ENCODE measurements at regions not wholly inside any gene's neighbourhood (a gene's known extent, or its start where the extent isn't known, plus 50 kb on each side); places are given as distances from the start of the nearest gene placed in this dataset.

- no peak for DNase-seq (ENCODE audit: low spot score)
- in situ Hi-C loops (cut with MboI; ENCODE audit: low pct_unique_long_range_greater_than_20kb, low sequenced_read_pairs, unreplicated experiment) = loop anchor here (25.0 kb wide), 1 partner anchor 275 kb away; the partner anchor contains the start of gene NTS
- no peak for TF ChIP-seq CTCF (IDR thresholded peaks at IDR 0.05; ENCODE audit: extremely low read depth, insufficient read depth, missing control alignments)
Observed at GRCh38 chr12:85587158-85587557, 249.1 kb downstream of the RASSF9 start.

- TF ChIP-seq CTCF (IDR thresholded peaks at IDR 0.05; ENCODE audit: extremely low read depth, insufficient read depth, missing control alignments) = no peak
- in situ Hi-C loops (cut with MboI; ENCODE audit: low pct_unique_long_range_greater_than_20kb, low sequenced_read_pairs, unreplicated experiment) = loop anchor here (25.0 kb wide), 1 partner anchor 274 kb away; the partner anchor contains the start of gene NTS
Observed at GRCh38 chr12:85588221-85588620, 248.0 kb downstream of the RASSF9 start.

GRCh38 chr12:85600841-85601240 is 235.4 kb downstream of the RASSF9 start:
- in situ Hi-C loops (cut with MboI; ENCODE audit: low pct_unique_long_range_greater_than_20kb, low sequenced_read_pairs, unreplicated experiment) = no loop called here
- no peak for TF ChIP-seq CTCF (IDR thresholded peaks at IDR 0.05; ENCODE audit: extremely low read depth, insufficient read depth, missing control alignments)
- DNase-seq (ENCODE audit: low spot score) = no peak

More at GRCh38 chr12:85588221-85588620, 248.0 kb downstream of the RASSF9 start:
- DNase-seq (ENCODE audit: low spot score) = no peak

DNA sequence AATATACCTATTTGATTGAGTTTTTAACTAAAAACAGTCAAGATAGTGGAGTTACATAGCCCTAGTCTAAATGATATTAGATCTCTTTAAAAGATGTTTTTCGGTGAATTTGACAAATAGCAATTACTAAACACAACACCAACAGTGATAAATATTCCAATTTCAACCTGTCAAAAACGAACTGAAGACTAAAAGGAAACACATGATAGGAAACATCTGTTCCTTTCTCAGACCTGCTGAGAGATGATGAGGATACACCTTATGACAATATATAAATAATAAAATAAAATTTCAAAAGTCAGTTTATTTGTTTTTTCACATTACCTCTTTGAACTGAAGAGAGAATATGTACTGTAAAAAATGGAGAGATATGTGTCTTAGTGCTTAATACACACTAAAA is 232.7 kb downstream of the RASSF9 start:
- no peak for TF ChIP-seq CTCF (IDR thresholded peaks at IDR 0.05; ENCODE audit: extremely low read depth, insufficient read depth, missing control alignments)
- in situ Hi-C loops (cut with MboI; ENCODE audit: low pct_unique_long_range_greater_than_20kb, low sequenced_read_pairs, unreplicated experiment) = no loop called here
- no peak for DNase-seq (ENCODE audit: low spot score)

DNA sequence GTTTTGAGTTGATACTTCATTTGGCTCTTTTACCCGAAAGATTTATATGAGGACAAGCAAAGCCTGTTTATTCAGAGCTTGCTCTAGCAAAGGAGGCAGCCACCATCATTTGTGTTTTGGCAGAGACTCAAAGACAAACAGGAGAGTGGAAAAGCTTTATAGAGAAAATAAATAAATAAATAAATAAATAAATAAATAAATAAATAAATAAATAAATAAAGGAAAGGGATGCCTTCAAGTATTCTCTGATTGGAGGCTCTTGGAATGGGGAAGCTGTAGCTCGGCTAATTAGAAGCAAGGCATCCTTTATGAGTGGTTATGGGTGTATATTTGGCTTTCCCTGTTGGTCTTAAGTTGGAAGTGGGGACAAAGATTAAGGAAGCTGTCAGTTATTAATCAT is 229.8 kb downstream of the RASSF9 start:
- in situ Hi-C loops (cut with MboI; ENCODE audit: low pct_unique_long_range_greater_than_20kb, low sequenced_read_pairs, unreplicated experiment) = no loop called here
- DNase-seq (ENCODE audit: low spot score) = no peak
- no peak for TF ChIP-seq CTCF (IDR thresholded peaks at IDR 0.05; ENCODE audit: extremely low read depth, insufficient read depth, missing control alignments)

DNA sequence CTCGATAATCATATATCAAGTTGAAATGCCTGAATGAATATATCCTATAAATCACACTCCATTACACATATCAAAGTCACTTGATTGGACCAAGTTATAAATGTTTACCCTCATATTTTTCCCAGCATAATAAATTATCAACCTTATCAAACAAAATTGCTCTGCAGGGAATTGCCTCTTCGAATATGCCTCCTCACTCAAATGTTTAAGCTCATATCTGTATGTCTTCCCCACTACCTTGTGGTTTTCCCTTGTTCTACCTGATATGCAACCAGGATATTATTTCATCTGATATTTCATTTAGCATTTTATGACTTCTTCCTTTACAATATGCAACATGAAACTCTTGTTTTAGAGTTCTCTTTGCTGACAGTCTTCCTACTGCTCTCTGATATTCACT is 226.4 kb downstream of the RASSF9 start:
- no peak for DNase-seq (ENCODE audit: low spot score)
- in situ Hi-C loops (cut with MboI; ENCODE audit: low pct_unique_long_range_greater_than_20kb, low sequenced_read_pairs, unreplicated experiment) = no loop called here
- no peak for TF ChIP-seq CTCF (IDR thresholded peaks at IDR 0.05; ENCODE audit: extremely low read depth, insufficient read depth, missing control alignments)

DNA sequence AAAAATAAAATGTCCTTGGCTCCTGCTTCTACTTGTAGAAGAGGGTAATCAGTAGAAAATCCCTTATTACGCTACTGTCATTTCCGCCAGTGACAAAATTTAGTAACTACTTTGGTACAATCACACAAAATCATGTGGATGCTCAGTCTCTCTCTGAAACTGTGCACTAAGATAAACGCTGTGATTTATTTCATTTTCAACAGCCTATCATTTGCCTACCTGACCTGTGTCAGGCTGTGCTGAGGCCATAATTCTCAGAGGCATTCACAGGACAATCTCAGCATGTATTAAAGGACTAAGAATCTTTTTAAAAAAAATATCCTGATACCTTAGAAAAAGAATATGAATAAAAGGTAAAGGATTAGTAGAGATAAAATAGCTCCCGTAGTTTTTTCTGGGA is 226.0 kb downstream of the RASSF9 start:
- in situ Hi-C loops (cut with MboI; ENCODE audit: low pct_unique_long_range_greater_than_20kb, low sequenced_read_pairs, unreplicated experiment) = no loop called here
- DNase-seq (ENCODE audit: low spot score) = no peak
- no peak for TF ChIP-seq CTCF (IDR thresholded peaks at IDR 0.05; ENCODE audit: extremely low read depth, insufficient read depth, missing control alignments)
